Heart left ventricle (tissue), 16 donors: ENCODE measurements at regions not wholly inside any gene's neighbourhood (a gene's known extent, or its start where the extent isn't known, plus 50 kb on each side); places are given as distances from the start of the nearest gene placed in this dataset.

ENCODE experiments used
- ATAC-seq, 4 donors: fragments of 200-7000 bp; cut with Tn5 transposase; one replicate each; pipeline ENCODE4 v1.9.1; 2020 to 2022; ENCODE audit warnings: moderate library complexity in 4 of 4, mild to moderate bottlenecking in 3 of 4, moderate number of reproducible peaks in 1 of 4
- DNase-seq, 5 donors: peaks; one replicate each; pipeline ENCODE4 v3.0.0-alpha.2; 2020
- H3K27ac ChIP-seq, 12 donors: fragments of 200-600 bp; sonication (generic) in 4 of 12; one replicate each; pipeline versions ENCODE4 v1.5.0 to v1.8.0; 2016 to 2022; ENCODE audit warnings: mild to moderate bottlenecking in 2 of 12
- H3K27me3 ChIP-seq, 9 donors: fragments of 200-600 bp; sonication (generic) in 2 of 9; one replicate each; pipeline versions ENCODE4 v1.5.1 to v1.8.0; 2016 to 2022; ENCODE audit warnings: mild to moderate bottlenecking in 3 of 9
- H3K36me3 ChIP-seq, 9 donors: fragments of 200-600 bp; sonication (generic) in 2 of 9; one replicate each; pipeline versions ENCODE4 v1.5.0 to v1.8.0; 2018 to 2022; ENCODE audit warnings: mild to moderate bottlenecking in 2 of 9
- H3K4me1 ChIP-seq, 12 donors: fragments of 200-600 bp; sonication (generic) in 4 of 12; one replicate each; pipeline versions ENCODE4 v1.5.0 to v1.8.0; 2016 to 2022; ENCODE audit warnings: mild to moderate bottlenecking in 3 of 12
- H3K4me3 ChIP-seq, 12 donors: fragments of 200-600 bp; sonication (generic) in 4 of 12; one replicate each; pipeline versions ENCODE4 v1.5.0 to v1.8.0; 2017 to 2022; ENCODE audit warnings: mild to moderate bottlenecking in 9 of 12, moderate library complexity in 4 of 12
- H3K9me3 ChIP-seq, 12 donors: fragments of 200-600 bp; sonication (generic) in 4 of 12; one replicate each; pipeline versions ENCODE4 v1.5.0 to v1.8.0; 2016 to 2022; ENCODE audit warnings: mild to moderate bottlenecking in 1 of 12
- POLR2A ChIP-seq, 2 donors: fragments of 450-650 bp; IDR thresholded peaks; one replicate each; pipeline ENCODE4 v1.6.1; 2017; ENCODE audit warnings: antibody characterized with exemption in 2 of 2, mild to moderate bottlenecking in 2 of 2, moderate library complexity in 2 of 2
- WGBS, 4 donors: extraction: QIAGEN DNeasy Blood & Tissue Kit in 2 of 4; methylation state at CpG; one replicate each; pipeline versions ENCODE4 v1.1.5 to v1.1.7; 2013 to 2018; 5-methylcytosine and 5-hydroxymethylcytosine counted together
- intact Hi-C, 10 donors: fragments of 100-400 bp; cut with DNase I; formaldehyde crosslinking; loops; one replicate each; pipeline versions ENCODE4 v1.11.1 to v1.14.2; 2022
- TF ChIP-seq, protein P1 (sequence below), 12 donors: fragments of 200-600 bp; sonication (generic) in 4 of 12; IDR thresholded peaks; one replicate each; pipeline versions ENCODE4 v1.5.0 to v1.8.0; 2018 to 2022; ENCODE audit warnings: antibody characterized with exemption in 12 of 12, mild to moderate bottlenecking in 5 of 12
- donor health status: ischemic (EF 13 %, LVEDD 7.1; RV severe dilation, severe dysfunction).
- donor health status: healthy with polysubstance abuse.
- donor health status: DM: no; HTN: yes; CAD: no.
- donor health status: DM: no; HTN: no; CAD: no.
- donor health status: ischemic (EF 25% LVEDD 6.9; RV normal size, moderate dysfunction).
- donor health status: ischemic (EF 25% LVEDD 5.7; RV mildly dilated, moderate dysfunction).
- donor health status: healthy.
- donor health status: DM: yes; HTN: yes; CAD: no.
- donor health status: ischemic (EF 35%, LVEDD 5.7; RV mildly dilated, moderate dysfunction).
- donor health status: nonischemic (EF 11% LVEDD 7.7; RV severe dilation, severe dysfunction).
- donor health status: DM: yes; HTN: yes; CAD: no.
- donor health status: PGD.
- donor health status: ischemic (EF 29% LVEDD 5.4; RV normal size, mild dysfunction).
- donor health status: nonischemic (EF 23%, LVEDD 6.1; RV moderate dilation, normal function).

DNA sequence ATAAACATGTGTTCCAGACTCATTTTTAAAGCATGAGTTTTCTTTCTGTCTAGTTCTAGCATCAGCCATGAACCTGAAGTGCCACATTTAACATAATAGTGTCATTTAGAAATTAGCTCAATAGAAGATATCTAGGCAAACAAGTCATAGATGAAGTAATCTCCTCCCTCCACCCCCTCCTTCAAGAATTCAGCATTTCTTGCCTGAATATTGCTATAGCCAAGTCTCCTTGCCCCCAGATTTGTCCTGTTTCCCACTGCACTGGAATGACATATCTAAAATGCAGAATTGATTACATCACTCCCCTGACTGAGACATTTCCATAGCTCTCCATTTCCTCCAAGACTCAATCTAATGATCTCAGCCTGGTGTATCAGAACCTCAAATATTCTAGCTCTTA is 134.9 kb upstream of the BACH2 start:
- Histone ChIP-seq H3K27me3 (no peaks in the 10 kb centered on the region), H3K27ac (no peak overlapping the region), H3K9me3 (peaks cover 0 to 26% (median 14%) of the 10 kb centered on the region in 12 donors), H3K4me1 (peaks cover 0 to 14% (median 0%) of the 10 kb centered on the region in 12 donors), H3K4me3 (no peak overlapping the region), H3K36me3 (no peaks in the 10 kb centered on the region)
- ATAC-seq (no peak), DNase-seq (no peak)
- TF ChIP-seq, protein P1, sequence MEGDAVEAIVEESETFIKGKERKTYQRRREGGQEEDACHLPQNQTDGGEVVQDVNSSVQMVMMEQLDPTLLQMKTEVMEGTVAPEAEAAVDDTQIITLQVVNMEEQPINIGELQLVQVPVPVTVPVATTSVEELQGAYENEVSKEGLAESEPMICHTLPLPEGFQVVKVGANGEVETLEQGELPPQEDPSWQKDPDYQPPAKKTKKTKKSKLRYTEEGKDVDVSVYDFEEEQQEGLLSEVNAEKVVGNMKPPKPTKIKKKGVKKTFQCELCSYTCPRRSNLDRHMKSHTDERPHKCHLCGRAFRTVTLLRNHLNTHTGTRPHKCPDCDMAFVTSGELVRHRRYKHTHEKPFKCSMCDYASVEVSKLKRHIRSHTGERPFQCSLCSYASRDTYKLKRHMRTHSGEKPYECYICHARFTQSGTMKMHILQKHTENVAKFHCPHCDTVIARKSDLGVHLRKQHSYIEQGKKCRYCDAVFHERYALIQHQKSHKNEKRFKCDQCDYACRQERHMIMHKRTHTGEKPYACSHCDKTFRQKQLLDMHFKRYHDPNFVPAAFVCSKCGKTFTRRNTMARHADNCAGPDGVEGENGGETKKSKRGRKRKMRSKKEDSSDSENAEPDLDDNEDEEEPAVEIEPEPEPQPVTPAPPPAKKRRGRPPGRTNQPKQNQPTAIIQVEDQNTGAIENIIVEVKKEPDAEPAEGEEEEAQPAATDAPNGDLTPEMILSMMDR (IDR thresholded peaks at IDR 0.05) = no peak
- TF ChIP-seq POLR2A (IDR thresholded peaks at IDR 0.05) = no peak
- intact Hi-C loops = no loop called here

DNA sequence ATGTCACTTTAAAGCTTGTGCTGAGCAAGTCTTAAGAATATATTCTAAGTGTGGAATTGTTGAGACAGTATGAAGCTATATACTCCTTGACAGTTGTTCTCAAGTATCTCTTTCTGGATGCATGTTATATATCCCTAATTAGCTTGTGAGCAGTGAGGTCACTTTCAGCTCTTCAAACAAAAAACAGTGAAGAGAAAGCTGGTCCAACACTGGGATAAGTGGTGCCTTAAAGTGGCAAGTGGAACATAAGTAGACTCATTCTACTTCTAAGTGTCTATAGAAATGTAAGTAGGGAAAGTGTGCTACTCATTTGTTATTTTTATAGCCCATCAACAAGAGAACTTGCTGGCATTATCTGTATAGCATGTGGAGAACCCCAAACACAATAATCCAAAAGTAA is 133.1 kb upstream of the BACH2 start:
- Histone ChIP-seq H3K9me3 (peaks cover 0 to 26% (median 14%) of the 10 kb centered on the region in 12 donors), H3K36me3 (no peaks in the 10 kb centered on the region), H3K4me1 (peaks cover 0 to 1% (median 0%) of the 10 kb centered on the region in 12 donors), H3K4me3 (no peak overlapping the region), H3K27me3 (no peaks in the 10 kb centered on the region), H3K27ac (no peak overlapping the region)
- intact Hi-C loops = no loop called here
- ATAC-seq (no peak), DNase-seq (no peak)
- TF ChIP-seq POLR2A (IDR thresholded peaks at IDR 0.05) = no peak
- TF ChIP-seq, protein P1 (IDR thresholded peaks at IDR 0.05) = no peak

DNA sequence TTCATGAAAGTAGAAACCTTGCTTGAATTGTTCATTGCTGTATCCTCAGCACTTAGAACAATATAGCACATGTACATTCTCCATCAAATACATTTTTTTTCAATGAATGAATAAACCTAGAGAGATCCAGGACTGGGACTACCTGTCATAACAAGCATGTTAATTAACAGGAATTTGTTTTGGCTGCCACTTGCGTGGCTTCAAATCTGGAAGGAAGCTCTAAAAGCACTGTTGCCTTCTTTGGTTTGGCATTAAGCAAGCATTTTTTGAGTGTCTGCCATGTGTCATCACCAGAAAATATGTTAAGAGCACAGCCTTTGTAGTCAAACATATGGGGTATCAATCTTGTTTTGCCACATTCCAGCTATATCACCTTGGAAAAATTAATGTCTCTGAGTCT is 131.9 kb upstream of the BACH2 start:
- Histone ChIP-seq H3K27ac (no peak overlapping the region), H3K9me3 (peaks cover 0 to 26% (median 14%) of the 10 kb centered on the region in 12 donors), H3K4me3 (no peak overlapping the region), H3K36me3 (no peaks in the 10 kb centered on the region), H3K27me3 (no peaks in the 10 kb centered on the region), H3K4me1 (no peaks in the 10 kb centered on the region)
- no peak for ATAC-seq
- DNase-seq = no peak
- intact Hi-C loops = no loop called here
- 66 to 80% (median 71%) methylated on average over 1 of the region's 1 CpG for WGBS, 4 donors
- TF ChIP-seq POLR2A (IDR thresholded peaks at IDR 0.05) = no peak
- TF ChIP-seq, protein P1 (IDR thresholded peaks at IDR 0.05) = no peak

DNA sequence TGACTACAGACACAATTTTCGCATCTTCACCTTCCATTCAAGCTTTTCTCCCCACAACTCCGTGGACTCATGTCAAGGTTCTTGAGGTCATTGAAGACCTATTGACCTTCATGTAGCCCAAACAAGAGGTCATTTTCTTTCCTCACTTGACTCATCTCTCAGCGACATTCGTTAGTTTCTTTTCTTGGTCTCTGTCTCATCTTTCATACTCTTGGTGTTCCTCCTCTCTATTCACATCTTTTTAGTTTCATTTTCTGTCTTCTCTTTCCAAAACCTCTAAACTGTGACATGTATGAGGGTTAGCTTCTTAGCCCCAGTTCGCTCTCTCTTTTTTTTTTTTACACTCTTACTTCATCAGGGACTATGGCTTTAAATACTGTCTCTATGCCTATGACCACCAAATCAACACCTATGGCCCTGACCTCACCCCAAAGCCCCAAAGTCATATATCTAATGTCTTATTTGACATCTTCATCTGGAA is 128.6 kb upstream of the BACH2 start:
- WGBS, 4 donors = 85 to 91% (median 87%) methylated on average over 5 of the region's 5 CpGs
- TF ChIP-seq, protein P1 (IDR thresholded peaks at IDR 0.05) = no peak
- Histone ChIP-seq H3K27ac (peak overlapping the region in 1 of 12 donors; percentile 51), H3K4me1 (peaks cover 0 to 5% (median 0%) of the 10 kb centered on the region in 12 donors), H3K27me3 (no peaks in the 10 kb centered on the region), H3K9me3 (peaks cover 0 to 22% (median 11%) of the 10 kb centered on the region in 12 donors), H3K4me3 (peak overlapping the region in 1 of 12 donors; percentile 2), H3K36me3 (no peaks in the 10 kb centered on the region)
- no peak for DNase-seq
- no peak for ATAC-seq
- intact Hi-C loops = no loop called here
